Hematopoietic multipotent progenitor cell treated with erythropoietin and hydrocortisone succinate and interleukin-3 and kit ligand, for 8 days (in vitro differentiated cells): ENCODE measurements at regions not wholly inside any gene's neighbourhood (a gene's known extent, or its start where the extent isn't known, plus 50 kb on each side); places are given as distances from the start of the nearest gene placed in this dataset.
"Not testable (repeated sequence)": the region's sequence is repeated elsewhere in the genome, so short reads cannot be mapped to it uniquely, and the experiment has no call there.

Experiments
- DNase-seq: peaks from one replicate; pipeline ENCODE4 v3.0.0-alpha.2; 2015

GRCh38 chrX:143455046-143455445 is 62.2 kb downstream of the SPANXN3 start:
- DNase-seq, result no peak

DNA sequence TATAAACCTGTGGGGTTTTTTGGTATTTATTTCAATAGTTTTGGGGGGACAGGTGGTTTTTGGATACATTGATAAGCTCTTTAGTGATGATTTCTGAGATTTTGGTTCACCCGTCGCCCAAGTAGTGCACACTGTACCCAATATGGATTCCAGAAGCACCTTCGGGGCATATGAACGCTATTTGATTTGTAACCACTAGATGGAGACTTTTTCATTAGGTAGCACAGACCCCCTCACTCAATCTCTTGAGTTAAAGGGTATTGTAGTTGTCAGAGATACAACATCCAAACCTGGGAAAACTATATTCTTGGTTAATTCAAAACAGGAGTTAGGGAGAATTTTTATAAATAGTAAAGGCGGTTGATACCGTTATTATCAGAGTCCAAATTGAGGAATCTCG is 79.8 kb downstream of the SPANXN3 start:
- DNase-seq, result no peak

- no peak for DNase-seq
Observed at GRCh38 chrX:143435916-143436315, 81.4 kb downstream of the SPANXN3 start.

GRCh38 chrX:143429811-143430210 is 87.5 kb downstream of the SPANXN3 start:
- no peak for DNase-seq

GRCh38 chrX:143429131-143429530 is 88.1 kb downstream of the SPANXN3 start:
- DNase-seq, result no peak

GRCh38 chrX:143401160-143401559 is 116.1 kb downstream of the SPANXN3 start:
- DNase-seq, result no peak

GRCh38 chrX:143378851-143379250 is 138.4 kb downstream of the SPANXN3 start:
- DNase-seq, result peak; percentile 0

GRCh38 chrX:143363419-143363818 is 153.9 kb downstream of the SPANXN3 start:
- no peak for DNase-seq

DNA sequence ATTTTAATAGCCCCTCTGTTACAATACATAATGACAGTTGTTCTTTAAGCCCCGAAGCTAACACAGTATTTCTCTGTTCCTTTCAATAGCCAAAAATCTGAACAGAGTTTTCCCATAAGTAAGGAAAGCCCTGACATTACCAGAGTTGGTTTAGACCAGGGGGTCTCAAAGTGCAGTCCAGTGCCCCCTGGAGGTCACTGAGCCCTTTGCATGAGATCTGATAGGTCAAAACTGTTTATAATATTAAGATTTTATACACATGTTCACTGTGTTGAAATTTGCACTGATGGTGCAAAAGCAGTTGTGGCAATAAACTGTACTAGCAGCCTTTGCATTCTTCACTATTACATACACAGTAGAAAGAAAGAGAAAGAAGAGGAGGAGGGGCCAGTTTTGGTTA is 177.1 kb downstream of the SPANXN3 start:
- no peak for DNase-seq

DNA sequence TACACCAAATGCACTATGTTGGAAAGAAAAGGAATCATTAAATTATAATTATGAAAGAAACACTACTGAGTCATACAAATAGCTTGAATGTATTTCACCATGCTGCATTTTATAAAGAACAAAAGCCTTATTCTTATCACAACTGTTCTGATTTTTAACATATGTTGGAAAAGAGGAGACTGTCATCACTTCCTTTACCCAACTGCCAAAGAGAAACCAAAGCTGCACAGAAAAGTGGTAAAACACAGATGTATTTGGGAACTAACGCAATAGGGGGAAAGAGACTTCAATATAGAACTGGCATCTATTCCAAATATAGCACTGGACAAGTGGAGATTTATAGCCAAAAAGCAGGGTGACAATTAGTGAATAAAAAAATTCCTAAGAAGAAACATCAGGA is 181.0 kb downstream of the SPANXN3 start:
- DNase-seq, result no peak

GRCh38 chrX:143319526-143319925 is 197.7 kb downstream of the SPANXN3 start:
- no peak for DNase-seq

DNA sequence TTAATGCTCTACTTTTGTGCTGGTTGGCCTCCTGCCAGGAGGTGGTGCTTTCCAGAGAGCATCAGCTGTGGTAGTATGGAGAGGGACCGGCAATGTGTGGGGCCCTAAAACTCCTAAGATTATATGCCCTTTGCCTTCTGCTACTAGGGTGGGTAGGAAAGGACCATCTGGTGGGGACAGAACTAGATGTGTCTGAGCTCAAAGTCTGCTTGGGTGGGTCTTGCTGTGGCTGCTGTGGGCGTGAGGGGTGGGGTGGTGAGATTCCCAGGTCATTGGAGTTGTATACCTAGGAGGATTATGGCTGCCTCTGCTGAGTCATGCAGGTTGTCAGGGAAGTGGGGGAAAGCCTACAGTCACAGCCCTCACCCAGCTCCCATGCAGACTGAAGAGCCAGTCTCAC is 198.4 kb downstream of the SPANXN3 start:
- DNase-seq, result not testable (repeated sequence)

DNA sequence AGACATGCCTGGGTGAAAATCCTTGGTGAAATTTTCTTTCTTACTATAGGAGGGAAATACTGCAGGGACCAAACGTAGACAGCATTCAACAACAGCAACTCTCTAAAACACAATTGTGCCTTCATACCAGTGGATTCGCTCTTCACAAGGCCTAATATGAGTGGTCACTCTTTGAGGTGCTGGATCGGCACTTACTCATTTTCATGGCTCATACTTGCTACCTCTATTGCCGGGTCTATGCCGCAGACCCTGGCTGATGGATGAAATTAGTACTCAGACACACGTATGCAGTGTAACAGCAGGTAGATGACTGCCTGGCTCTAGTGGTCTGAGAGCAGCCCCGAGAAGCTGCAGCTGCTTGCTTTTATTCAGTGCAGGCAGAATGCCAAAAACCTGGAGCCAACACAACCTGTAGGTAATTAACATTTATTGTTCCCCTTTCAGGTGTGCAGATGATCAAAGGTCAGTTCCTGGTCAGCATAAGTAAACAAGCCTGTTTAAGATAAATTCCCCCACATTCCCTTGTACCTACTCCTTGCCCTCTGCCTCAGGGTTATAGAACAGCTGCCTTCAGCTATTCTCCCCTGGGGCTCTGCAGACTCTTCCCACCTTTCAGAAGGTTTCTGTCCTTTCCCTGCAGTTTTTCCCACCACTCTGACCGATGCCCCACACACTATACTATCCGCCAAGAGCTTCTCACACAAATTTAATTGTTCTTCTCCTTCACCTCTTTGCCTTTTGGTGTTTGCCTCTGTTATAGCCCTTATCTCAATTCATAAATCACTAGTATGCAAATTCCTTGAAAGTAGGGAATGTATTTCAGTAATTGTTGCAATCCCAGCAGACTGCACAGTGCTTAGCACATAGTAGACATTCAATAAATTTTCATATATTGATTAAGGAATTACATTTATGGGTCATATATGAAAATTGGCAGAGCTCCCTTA is 210.0 kb downstream of the SPANXN3 start:
- no peak for DNase-seq

- DNase-seq, result no peak
Observed at GRCh38 chrX:143304518-143304917, 212.8 kb downstream of the SPANXN3 start.

DNA sequence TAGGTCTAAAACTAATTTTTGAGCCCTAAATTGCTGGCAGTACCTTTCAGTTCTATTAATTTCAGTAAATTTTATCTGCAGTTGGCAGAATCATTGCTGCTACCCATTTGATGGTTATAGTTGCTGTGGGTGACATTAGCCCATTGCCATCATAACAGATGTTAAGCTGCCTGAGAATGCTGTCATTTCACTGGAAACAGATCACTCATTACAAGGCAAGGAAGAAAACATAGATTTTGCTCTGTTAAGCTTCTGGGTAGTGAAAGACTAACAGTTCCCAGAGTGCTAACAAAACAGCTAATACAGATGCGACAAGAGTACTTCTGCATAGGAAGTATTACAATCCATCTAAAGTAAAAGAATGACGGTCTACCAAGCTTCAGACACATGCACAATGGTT is 213.2 kb downstream of the SPANXN3 start:
- no peak for DNase-seq

- no peak for DNase-seq
Observed at GRCh38 chrX:143298663-143299241, 218.5 kb downstream of the SPANXN3 start.

- DNase-seq, result no peak
Observed at GRCh38 chrX:143296521-143296920, 220.8 kb downstream of the SPANXN3 start.

DNA sequence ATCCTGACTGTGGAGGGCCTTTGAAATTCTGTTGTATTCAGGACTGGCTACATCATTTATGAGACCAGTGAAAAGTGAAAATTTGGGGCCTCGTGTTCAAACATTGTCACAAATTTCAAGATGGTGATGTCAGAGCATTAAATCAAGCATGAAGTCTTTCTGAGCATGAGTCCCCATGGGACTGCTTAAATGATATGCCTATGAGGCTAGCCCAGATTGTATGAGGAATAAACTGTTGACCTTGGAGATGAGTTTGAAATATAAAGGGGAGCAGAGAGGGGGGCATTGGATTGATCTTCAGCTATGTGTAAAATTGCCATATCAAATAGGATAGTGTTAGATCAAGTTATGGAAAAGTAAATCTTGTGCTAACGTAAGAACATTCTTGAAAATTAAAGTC is 230.0 kb downstream of the SPANXN3 start:
- DNase-seq, result no peak

- DNase-seq, result no peak
Observed at GRCh38 chrX:143270317-143270716, 244.6 kb downstream of the SPANXN4 start.

GRCh38 chrX:143244593-143244992 is 218.9 kb downstream of the SPANXN4 start:
- not testable (repeated sequence) for DNase-seq

DNA sequence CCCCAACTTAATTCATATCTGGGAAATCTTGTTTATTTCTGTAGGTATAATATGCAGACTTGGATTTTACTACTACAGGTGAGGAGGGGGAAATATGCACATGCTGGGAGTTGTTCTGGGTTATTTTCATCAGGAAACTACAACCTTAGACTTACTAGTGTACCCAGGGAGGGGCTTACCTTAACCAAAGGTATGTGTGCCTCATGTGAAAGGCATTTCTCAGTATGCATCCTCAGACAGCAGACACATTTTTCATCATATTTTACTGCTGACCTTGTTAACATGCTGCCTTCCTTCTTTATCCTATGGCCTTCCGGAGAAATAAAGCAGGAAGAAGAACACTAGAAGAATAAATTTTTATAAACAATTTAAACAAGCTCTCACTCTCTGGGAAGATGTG is 214.9 kb downstream of the SPANXN4 start:
- no peak for DNase-seq

DNA sequence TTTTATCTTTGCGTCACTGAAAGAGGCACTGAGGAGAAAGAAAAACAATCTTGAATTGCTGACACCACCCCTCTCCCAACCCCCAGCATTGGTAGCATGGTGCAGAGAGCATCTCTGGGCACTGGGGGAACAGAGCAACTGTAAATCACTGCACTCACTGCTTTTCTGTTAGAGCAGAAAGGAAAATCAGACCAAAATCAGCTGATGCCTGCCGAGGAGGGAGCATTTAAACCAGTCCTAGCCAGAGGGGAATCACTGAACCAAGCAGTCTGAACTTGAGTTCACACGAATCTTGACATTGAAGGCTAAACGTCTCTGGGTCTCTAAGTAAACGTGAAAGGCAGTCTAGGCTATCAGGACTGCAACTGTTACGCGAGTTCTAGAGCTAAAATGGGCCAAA is 205.8 kb downstream of the SPANXN4 start:
- DNase-seq, result no peak

- not testable (repeated sequence) for DNase-seq
Observed at GRCh38 chrX:143228600-143228999, 202.9 kb downstream of the SPANXN4 start.

GRCh38 chrX:143206966-143207365 is 181.2 kb downstream of the SPANXN4 start:
- DNase-seq, result no peak
